ENCODE measurements at regions not wholly inside any gene's neighbourhood (a gene's known extent, or its start where the extent isn't known, plus 50 kb on each side); places are given as distances from the start of the nearest gene placed in this dataset.

GRCh38 chr1:237976331-237976730 lies 85.6 kb upstream of the ZP4 start:
- Histone ChIP-seq H3K36me3 (ENCODE audit: insufficient read depth, low read length) (no peaks in the 10 kb centered on the region), H3K4me1 (ENCODE audit: insufficient read depth, low read length) (no peaks in the 10 kb centered on the region), H3K27me3 (ENCODE audit: control insufficient read depth in 1 of 2, insufficient read depth in 2 of 2, low read length in 2 of 2) (no peaks in the 10 kb centered on the region), H3K9me3 (ENCODE audit: low read length) (no peaks in the 10 kb centered on the region), H3K27ac (ENCODE audit: low read depth, low read length) (no peak overlapping the region), H3K9ac (ENCODE audit: low read length) (no peak overlapping the region), H3K4me3 (ENCODE audit: low read depth in 1 of 2, low read length in 2 of 2) (no peak overlapping the region)

- no peak overlapping the region for H3K4me3 ChIP-seq (ENCODE audit: low read depth in 1 of 2, low read length in 2 of 2)
- H3K4me1 ChIP-seq (ENCODE audit: insufficient read depth, low read length) = no peaks in the 10 kb centered on the region
- no peak overlapping the region for H3K27ac ChIP-seq (ENCODE audit: low read depth, low read length)
- H3K9ac ChIP-seq (ENCODE audit: low read length) = no peak overlapping the region
- no peaks in the 10 kb centered on the region for H3K27me3 ChIP-seq (ENCODE audit: control insufficient read depth in 1 of 2, insufficient read depth in 2 of 2, low read length in 2 of 2)
- no peaks in the 10 kb centered on the region for H3K9me3 ChIP-seq (ENCODE audit: low read length)
- no peaks in the 10 kb centered on the region for H3K36me3 ChIP-seq (ENCODE audit: insufficient read depth, low read length)
Measured at GRCh38 chr1:237975903-237976302, 85.2 kb upstream of the ZP4 start.

GRCh38 chr1:237975376-237975775 lies 84.7 kb upstream of the ZP4 start:
- H3K4me1 ChIP-seq (ENCODE audit: insufficient read depth, low read length) = no peaks in the 10 kb centered on the region
- H3K9me3 ChIP-seq (ENCODE audit: low read length) = no peaks in the 10 kb centered on the region
- H3K27me3 ChIP-seq (ENCODE audit: control insufficient read depth in 1 of 2, insufficient read depth in 2 of 2, low read length in 2 of 2) = no peaks in the 10 kb centered on the region
- H3K27ac ChIP-seq (ENCODE audit: low read depth, low read length) = no peak overlapping the region
- no peak overlapping the region for H3K4me3 ChIP-seq (ENCODE audit: low read depth in 1 of 2, low read length in 2 of 2)
- H3K9ac ChIP-seq (ENCODE audit: low read length) = no peak overlapping the region
- no peaks in the 10 kb centered on the region for H3K36me3 ChIP-seq (ENCODE audit: insufficient read depth, low read length)

- Histone ChIP-seq H3K27ac (ENCODE audit: low read depth, low read length) (no peak overlapping the region), H3K4me1 (ENCODE audit: insufficient read depth, low read length) (no peaks in the 10 kb centered on the region), H3K4me3 (ENCODE audit: low read depth in 1 of 2, low read length in 2 of 2) (no peak overlapping the region)
Measured at GRCh38 chr1:237972186-237972585, 81.5 kb upstream of the ZP4 start.

GRCh38 chr1:237962985-237963384 lies 72.3 kb upstream of the ZP4 start:
- no peak overlapping the region for H3K9ac ChIP-seq (ENCODE audit: low read length)
- no peaks in the 10 kb centered on the region for H3K27me3 ChIP-seq (ENCODE audit: control insufficient read depth in 1 of 2, insufficient read depth in 2 of 2, low read length in 2 of 2)
- no peak overlapping the region for H3K27ac ChIP-seq (ENCODE audit: low read depth, low read length)
- no peak overlapping the region for H3K4me3 ChIP-seq (ENCODE audit: low read depth in 1 of 2, low read length in 2 of 2)
- H3K36me3 ChIP-seq (ENCODE audit: insufficient read depth, low read length) = no peaks in the 10 kb centered on the region
- no peaks in the 10 kb centered on the region for H3K4me1 ChIP-seq (ENCODE audit: insufficient read depth, low read length)
- H3K9me3 ChIP-seq (ENCODE audit: low read length) = no peaks in the 10 kb centered on the region

More at GRCh38 chr1:237972186-237972585, 81.5 kb upstream of the ZP4 start:
- no peaks in the 10 kb centered on the region for H3K36me3 ChIP-seq (ENCODE audit: insufficient read depth, low read length)
- no peaks in the 10 kb centered on the region for H3K9me3 ChIP-seq (ENCODE audit: low read length)
- no peak overlapping the region for H3K9ac ChIP-seq (ENCODE audit: low read length)
- H3K27me3 ChIP-seq (ENCODE audit: control insufficient read depth in 1 of 2, insufficient read depth in 2 of 2, low read length in 2 of 2) = no peaks in the 10 kb centered on the region

- Histone ChIP-seq H3K27me3 (ENCODE audit: control insufficient read depth in 1 of 2, insufficient read depth in 2 of 2, low read length in 2 of 2) (no peaks in the 10 kb centered on the region), H3K36me3 (ENCODE audit: insufficient read depth, low read length) (no peaks in the 10 kb centered on the region), H3K4me1 (ENCODE audit: insufficient read depth, low read length) (no peaks in the 10 kb centered on the region), H3K4me3 (ENCODE audit: low read depth in 1 of 2, low read length in 2 of 2) (no peak overlapping the region), H3K9me3 (ENCODE audit: low read length) (no peaks in the 10 kb centered on the region), H3K27ac (ENCODE audit: low read depth, low read length) (no peak overlapping the region), H3K9ac (ENCODE audit: low read length) (no peak overlapping the region)
Measured at GRCh38 chr1:237961754-237962153, 71.0 kb upstream of the ZP4 start.

GRCh38 chr1:237959838-237960237 lies 69.1 kb upstream of the ZP4 start:
- H3K4me1 ChIP-seq (ENCODE audit: insufficient read depth, low read length) = no peaks in the 10 kb centered on the region
- no peaks in the 10 kb centered on the region for H3K27me3 ChIP-seq (ENCODE audit: control insufficient read depth in 1 of 2, insufficient read depth in 2 of 2, low read length in 2 of 2)
- no peaks in the 10 kb centered on the region for H3K36me3 ChIP-seq (ENCODE audit: insufficient read depth, low read length)
- H3K9ac ChIP-seq (ENCODE audit: low read length) = no peak overlapping the region
- H3K27ac ChIP-seq (ENCODE audit: low read depth, low read length) = no peak overlapping the region
- H3K9me3 ChIP-seq (ENCODE audit: low read length) = no peaks in the 10 kb centered on the region
- H3K4me3 ChIP-seq (ENCODE audit: low read depth in 1 of 2, low read length in 2 of 2) = no peak overlapping the region

- Histone ChIP-seq H3K9me3 (ENCODE audit: low read length) (no peaks in the 10 kb centered on the region), H3K9ac (ENCODE audit: low read length) (no peak overlapping the region), H3K4me1 (ENCODE audit: insufficient read depth, low read length) (peaks cover 13% of the 10 kb centered on the region), H3K4me3 (ENCODE audit: low read depth in 1 of 2, low read length in 2 of 2) (no peak overlapping the region), H3K27me3 (ENCODE audit: control insufficient read depth in 1 of 2, insufficient read depth in 2 of 2, low read length in 2 of 2) (no peaks in the 10 kb centered on the region), H3K36me3 (ENCODE audit: insufficient read depth, low read length) (no peaks in the 10 kb centered on the region), H3K27ac (ENCODE audit: low read depth, low read length) (no peak overlapping the region)
Measured at GRCh38 chr1:237953238-237953637, 62.5 kb upstream of the ZP4 start.
